Keratinocyte (primary cell): ENCODE measurements at regions not wholly inside any gene's neighbourhood (a gene's known extent, or its start where the extent isn't known, plus 50 kb on each side); places are given as distances from the start of the nearest gene placed in this dataset.

Source experiments
- DNase-seq: peaks from one replicate; pipeline ENCODE4 v3.0.0-alpha.2; 2011; ENCODE audit warnings: low read depth, missing footprints, low spot score
- FAIRE-seq: peaks from 2 replicates; lab custom pipeline; 2011; peaks lifted over from hg19 to GRCh38; lab: Jason Lieb, UNC
- H2AFZ ChIP-seq: 2 replicates; pipeline ENCODE4 v1.6.0; 2012; ENCODE audit warnings: low read length, control low read depth, inconsistent platforms; ENCODE audit not compliant: control insufficient read depth
- H3K27ac ChIP-seq: 2 replicates; pipeline ENCODE4 v1.5.1; 2011; ENCODE audit warnings: low read length; ENCODE audit not compliant: control insufficient read depth, insufficient read depth
- H3K27me3 ChIP-seq: 3 replicates; pipeline ENCODE4 v1.6.0; 2011; ENCODE audit warnings: low read length; ENCODE audit not compliant: control insufficient read depth, insufficient read depth; ENCODE audit errors: extremely low read depth
- H3K36me3 ChIP-seq, 2 experiments: 2 replicates in 1 of 2; 3 replicates in 1 of 2; pipeline ENCODE4 v1.5.1; 2011; ENCODE audit warnings: low read length in 2 of 2, mild to moderate bottlenecking in 1 of 2; ENCODE audit not compliant: control insufficient read depth in 2 of 2, insufficient read depth in 2 of 2; ENCODE audit errors: extremely low read depth in 1 of 2
- H3K4me1 ChIP-seq: 3 replicates; pipeline ENCODE4 v1.5.1; 2011; ENCODE audit warnings: low read length; ENCODE audit not compliant: control insufficient read depth, insufficient read depth; ENCODE audit errors: extremely low read depth
- H3K4me2 ChIP-seq: 3 replicates; pipeline ENCODE4 v1.6.0; 2011; ENCODE audit warnings: low read depth, low read length; ENCODE audit not compliant: control insufficient read depth, insufficient read depth; ENCODE audit errors: extremely low read depth
- H3K4me3 ChIP-seq, 3 experiments: fragments of 200-600 bp in 1 of 3; sonication (generic) in 1 of 3; 2 replicates in 2 of 3; 3 replicates in 1 of 3; pipeline ENCODE4 v1.5.1; 2011 to 2016; ENCODE audit warnings: low read length in 3 of 3, mild to moderate bottlenecking in 3 of 3, control low read depth in 2 of 3, inconsistent platforms in 1 of 3, low read depth in 1 of 3, mixed read lengths in 1 of 3, mixed run types in 1 of 3, moderate library complexity in 1 of 3; ENCODE audit not compliant: control insufficient read depth in 2 of 3, insufficient read depth in 2 of 3; ENCODE audit errors: extremely low read depth in 1 of 3
- H3K79me2 ChIP-seq: 2 replicates; pipeline ENCODE4 v1.6.0; 2012; ENCODE audit warnings: low read length; ENCODE audit not compliant: control insufficient read depth, insufficient read depth
- H3K9ac ChIP-seq: 3 replicates; pipeline ENCODE4 v1.6.0; 2011; ENCODE audit warnings: low read length; ENCODE audit not compliant: control insufficient read depth, insufficient read depth; ENCODE audit errors: extremely low read depth
- H3K9me1 ChIP-seq: 3 replicates; pipeline ENCODE4 v1.6.0; 2011; ENCODE audit warnings: low read length; ENCODE audit not compliant: control insufficient read depth, insufficient read depth; ENCODE audit errors: extremely low read depth
- H3K9me3 ChIP-seq: 2 replicates; pipeline ENCODE4 v1.5.1; 2012; ENCODE audit warnings: low read depth, low read length; ENCODE audit not compliant: control insufficient read depth
- H4K20me1 ChIP-seq: 3 replicates; pipeline ENCODE4 v1.6.0; 2011; ENCODE audit warnings: low read length; ENCODE audit not compliant: control insufficient read depth, insufficient read depth; ENCODE audit errors: extremely low read depth
- CTCF ChIP-seq, 3 experiments: IDR thresholded peaks in 1 of 3; conservative IDR thresholded peaks in 1 of 3; optimal IDR thresholded peaks in 1 of 3; 2 replicates in 2 of 3; 3 replicates in 1 of 3; pipeline versions ENCODE3 to v1.5.1; 2011; ENCODE audit warnings: low read length in 3 of 3, mild to moderate bottlenecking in 3 of 3, moderate library complexity in 2 of 3, control low read depth in 1 of 3, inconsistent platforms in 1 of 3; ENCODE audit not compliant: insufficient read depth in 2 of 3; ENCODE audit errors: extremely low read depth in 1 of 3
- EZH2 ChIP-seq: IDR thresholded peaks from one replicate; pipeline ENCODE4 v1.6.1; 2012; ENCODE audit warnings: inconsistent platforms, mild to moderate bottlenecking, low read length, moderate library complexity
- dilution Hi-C: fragments of 300-500 bp; cut with MboI; formaldehyde crosslinking; loops from one replicate; pipeline ENCODE4 v1.7.0; 2020; ENCODE audit warnings: low sequenced_read_pairs; ENCODE audit not compliant: extremely low pct_ligation_motif_present

- Histone ChIP-seq H3K4me2 (no peak overlapping the region), H3K9ac (no peak overlapping the region), H3K27me3 (no peaks in the 10 kb centered on the region), H3K4me3 (no peak overlapping the region), H3K4me1 (no peaks in the 10 kb centered on the region), H3K9me3 (no peaks in the 10 kb centered on the region), H3K27ac (no peak overlapping the region), H2AFZ (no peak overlapping the region), H3K36me3 (no peaks in the 10 kb centered on the region), H4K20me1 (no peaks in the 10 kb centered on the region), H3K79me2 (no peaks in the 10 kb centered on the region), H3K9me1 (no peaks in the 10 kb centered on the region)
- TF ChIP-seq EZH2 (no peak), CTCF (optimal IDR thresholded peaks at IDR 0.05 in 1 of 3, IDR thresholded peaks at IDR 0.05 in 1 of 3, conservative IDR thresholded peaks at IDR 0.05 in 1 of 3; ENCODE audit: extremely low read depth in 1 of 3, insufficient read depth in 2 of 3, low read length in 3 of 3) (no peak)
- DNase-seq (no peak), FAIRE-seq (no peak)
- dilution Hi-C loops, result no loop called here
Measured at GRCh38 chr16:61575617-61576016, 460.6 kb downstream of the CDH8 start.

- dilution Hi-C loops, result no loop called here
- H2AFZ ChIP-seq, result no peak overlapping the region
- H3K4me3 ChIP-seq, result no peak overlapping the region
- H3K79me2 ChIP-seq, result no peaks in the 10 kb centered on the region
- no peaks in the 10 kb centered on the region for H4K20me1 ChIP-seq
- no peak for TF ChIP-seq EZH2
- TF ChIP-seq CTCF (optimal IDR thresholded peaks at IDR 0.05 in 1 of 3, IDR thresholded peaks at IDR 0.05 in 1 of 3, conservative IDR thresholded peaks at IDR 0.05 in 1 of 3; ENCODE audit: extremely low read depth in 1 of 3, insufficient read depth in 2 of 3, low read length in 3 of 3), result no peak
- no peaks in the 10 kb centered on the region for H3K9me3 ChIP-seq
- H3K9me1 ChIP-seq, result no peaks in the 10 kb centered on the region
- no peak overlapping the region for H3K4me2 ChIP-seq
- no peak overlapping the region for H3K9ac ChIP-seq
- DNase-seq, result no peak
- no peaks in the 10 kb centered on the region for H3K27me3 ChIP-seq
- no peaks in the 10 kb centered on the region for H3K4me1 ChIP-seq
- no peaks in the 10 kb centered on the region for H3K36me3 ChIP-seq
- no peak for FAIRE-seq
- no peak overlapping the region for H3K27ac ChIP-seq
Measured at GRCh38 chr16:61569028-61569427, 467.2 kb downstream of the CDH8 start.
